Activated T-helper 1 cell treated with anti-CD3 and anti-CD28 coated beads, Interleukin-12 subunit alpha, Interleukin-12 subunit beta, Interleukin-2, Interleukin-4 antibody, amounts not matched to agents 30 ng/mL and 10 ng/mL and 1 ng/mL, durations not matched to agents 14 hours and 24 hours and 36 hours (primary cell): ENCODE measurements at regions not wholly inside any gene's neighbourhood (a gene's known extent, or its start where the extent isn't known, plus 50 kb on each side); places are given as distances from the start of the nearest gene placed in this dataset.

ENCODE experiments used
- DNase-seq: peaks from one replicate; pipeline ENCODE4 v3.0.0; 2021; ENCODE audit warnings: low spot score
- H3K27ac Mint-ChIP-seq: one replicate; pipeline ENCODE4 v1.8.0; 2021; ENCODE audit warnings: mild to moderate bottlenecking, mixed read lengths
- H3K27me3 Mint-ChIP-seq: one replicate; pipeline ENCODE4 v1.8.0; 2022; ENCODE audit warnings: mild to moderate bottlenecking, moderate library complexity, mixed read lengths; ENCODE audit not compliant: insufficient read depth
- H3K36me3 Mint-ChIP-seq: one replicate; pipeline ENCODE4 v1.8.0; 2021; ENCODE audit warnings: low read depth, mixed read lengths
- H3K4me1 Mint-ChIP-seq: one replicate; pipeline ENCODE4 v1.8.0; 2021; ENCODE audit warnings: low read depth, mixed read lengths
- H3K4me3 Mint-ChIP-seq: one replicate; pipeline ENCODE4 v1.8.0; 2021; ENCODE audit warnings: mild to moderate bottlenecking, moderate library complexity, mixed read lengths
- H3K9me3 Mint-ChIP-seq: one replicate; pipeline ENCODE4 v1.8.0; 2021; ENCODE audit warnings: mixed read lengths
- intact Hi-C: fragments of 100-400 bp; cut with micrococcal nuclease; formaldehyde crosslinking; loops from one replicate; pipeline ENCODE4 v1.15.1; 2024

- no peak for DNase-seq
- no peaks in the 10 kb centered on the region for H3K9me3 Mint-ChIP-seq
- no peaks in the 10 kb centered on the region for H3K36me3 Mint-ChIP-seq
- intact Hi-C loops, result no loop called here
- H3K27me3 Mint-ChIP-seq, result no peaks in the 10 kb centered on the region
- no peaks in the 10 kb centered on the region for H3K4me1 Mint-ChIP-seq
- no peak overlapping the region for H3K4me3 Mint-ChIP-seq
- H3K27ac Mint-ChIP-seq, result no peak overlapping the region
These were observed 506.7 kb downstream of the KCTD12 start for GRCh38 chr13:76379341-76380105.

DNA sequence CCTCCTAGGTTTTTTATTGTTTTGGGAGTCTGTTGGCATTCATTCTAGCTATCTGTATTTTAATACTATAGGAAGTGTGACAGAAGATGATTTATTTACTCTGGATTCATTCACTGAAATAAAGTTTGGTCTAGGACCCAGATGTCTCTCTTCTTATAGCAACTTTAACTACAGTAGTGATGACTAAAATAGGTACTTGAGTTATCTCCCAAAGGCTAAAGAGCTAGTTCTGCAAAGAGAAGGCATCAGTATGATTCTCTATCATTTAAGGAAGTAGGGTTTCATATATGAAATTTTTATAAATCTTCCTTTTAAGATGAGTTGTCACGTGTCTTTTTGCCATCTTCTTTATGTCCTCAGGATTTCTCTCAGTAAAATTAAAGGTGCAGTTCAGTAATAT, 507.4 kb downstream of the KCTD12 start:
- H3K9me3 Mint-ChIP-seq, result no peaks in the 10 kb centered on the region
- no peak overlapping the region for H3K27ac Mint-ChIP-seq
- no peaks in the 10 kb centered on the region for H3K27me3 Mint-ChIP-seq
- H3K4me1 Mint-ChIP-seq, result no peaks in the 10 kb centered on the region
- H3K4me3 Mint-ChIP-seq, result no peak overlapping the region
- DNase-seq, result no peak
- no peaks in the 10 kb centered on the region for H3K36me3 Mint-ChIP-seq
- intact Hi-C loops, result no loop called here

DNA sequence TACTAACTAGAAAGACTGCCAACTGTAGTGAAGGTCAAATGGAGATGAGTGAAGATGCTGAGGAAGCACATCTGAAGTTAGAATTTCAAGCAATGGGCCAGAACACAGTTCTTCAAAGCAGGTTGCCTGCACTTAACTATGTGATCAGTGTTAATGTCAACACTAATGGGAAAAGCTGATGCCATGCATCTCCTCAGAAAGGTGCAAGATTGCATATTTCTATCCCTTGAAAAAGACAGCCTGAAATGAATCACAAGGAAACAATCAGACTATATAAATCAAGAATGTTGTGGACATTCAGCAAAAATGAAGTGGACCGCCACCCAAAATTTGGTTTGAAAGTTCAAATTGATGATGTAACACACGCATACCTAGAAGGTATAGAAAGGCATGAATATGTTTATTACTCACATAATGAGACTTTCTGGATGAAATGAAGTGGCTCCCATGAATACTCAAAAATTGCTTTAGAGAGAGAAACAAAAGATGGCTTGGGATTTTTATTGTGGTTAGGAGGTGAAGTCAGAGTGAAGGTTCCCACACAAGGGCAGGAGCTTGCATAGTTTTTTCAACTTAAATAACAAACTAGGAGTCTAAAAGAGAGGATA, 522.4 kb downstream of the KCTD12 start:
- no peak overlapping the region for H3K4me3 Mint-ChIP-seq
- intact Hi-C loops, result no loop called here
- no peak for DNase-seq
- H3K9me3 Mint-ChIP-seq, result no peaks in the 10 kb centered on the region
- no peaks in the 10 kb centered on the region for H3K36me3 Mint-ChIP-seq
- H3K27ac Mint-ChIP-seq, result no peak overlapping the region
- no peaks in the 10 kb centered on the region for H3K4me1 Mint-ChIP-seq
- H3K27me3 Mint-ChIP-seq, result no peaks in the 10 kb centered on the region

DNA sequence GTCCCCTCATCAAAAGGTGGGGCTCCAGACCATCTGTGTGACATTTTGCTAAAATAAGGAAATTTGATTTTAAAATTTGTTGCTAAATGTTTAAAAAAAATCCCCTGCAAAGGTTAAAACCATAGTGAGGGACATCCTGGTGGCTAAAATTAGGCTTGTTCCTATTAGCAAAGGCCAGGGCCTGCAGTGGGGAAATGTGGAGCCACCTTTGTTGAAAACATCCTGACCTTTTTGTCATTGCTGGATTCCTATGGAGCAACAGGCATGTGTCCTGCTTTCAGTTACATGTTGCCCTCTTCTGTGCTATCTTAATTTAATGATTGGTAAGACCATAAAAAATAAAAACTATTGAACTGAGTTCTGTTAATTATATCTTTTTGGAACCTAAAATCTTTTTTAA, 524.3 kb downstream of the KCTD12 start:
- Mint-ChIP-seq H3K27me3 (no peaks in the 10 kb centered on the region), H3K4me3 (no peak overlapping the region), H3K36me3 (no peaks in the 10 kb centered on the region), H3K27ac (no peak overlapping the region), H3K9me3 (no peaks in the 10 kb centered on the region), H3K4me1 (no peaks in the 10 kb centered on the region)
- intact Hi-C loops, result no loop called here
- no peak for DNase-seq

DNA sequence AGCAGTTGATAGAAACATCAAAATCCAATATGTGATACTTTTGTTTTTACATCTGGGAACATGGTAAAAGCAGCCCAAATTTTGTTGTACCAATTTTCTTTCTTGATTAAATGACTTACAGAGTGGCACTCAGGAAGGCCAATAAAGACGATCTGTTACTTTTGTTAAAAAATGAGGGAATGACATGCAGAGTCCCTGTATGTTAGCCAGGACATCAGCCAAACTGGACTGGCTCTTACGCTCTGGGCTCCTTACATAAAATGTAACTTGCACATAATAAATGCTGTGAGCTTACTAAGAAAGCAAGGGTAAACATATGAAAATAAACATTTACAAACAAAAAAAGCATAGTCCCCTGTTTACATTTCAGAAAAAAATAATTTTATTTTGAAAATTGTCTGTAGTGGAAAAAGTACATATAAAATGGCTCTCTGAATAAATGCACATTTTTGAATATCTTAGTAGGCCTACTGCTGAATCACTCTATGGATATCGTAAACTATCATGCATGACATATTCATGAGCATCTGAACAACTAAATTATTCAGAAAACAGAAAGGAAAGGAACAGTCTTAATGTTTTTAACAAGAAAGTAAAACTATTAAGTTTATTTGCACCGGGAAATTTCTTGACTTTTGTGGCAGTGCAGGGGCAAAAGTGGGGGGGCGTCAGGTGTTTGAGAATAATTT, 534.5 kb downstream of the KCTD12 start:
- H3K4me1 Mint-ChIP-seq, result no peaks in the 10 kb centered on the region
- no peak overlapping the region for H3K27ac Mint-ChIP-seq
- no peaks in the 10 kb centered on the region for H3K9me3 Mint-ChIP-seq
- intact Hi-C loops, result no loop called here
- peaks cover 6% of the 10 kb centered on the region for H3K27me3 Mint-ChIP-seq
- no peaks in the 10 kb centered on the region for H3K36me3 Mint-ChIP-seq
- no peak for DNase-seq
- no peak overlapping the region for H3K4me3 Mint-ChIP-seq

DNA sequence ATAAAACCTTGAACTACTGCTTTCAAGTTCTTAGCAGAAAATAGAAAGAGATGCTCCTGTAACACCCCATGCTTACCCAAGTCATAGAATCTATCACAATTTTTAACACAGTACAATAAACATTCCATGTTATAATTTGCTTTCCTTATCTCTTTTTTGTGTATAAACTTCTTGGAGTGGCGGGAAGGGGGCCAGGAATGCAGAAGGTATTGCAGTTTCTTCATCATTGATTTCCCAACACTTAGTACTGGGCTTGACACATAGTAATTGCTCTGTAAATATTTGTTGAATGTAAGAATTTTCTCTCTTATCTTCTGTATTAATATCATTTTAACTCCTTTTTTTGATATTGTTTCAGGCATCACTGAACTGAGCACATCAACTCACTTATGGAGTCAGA, 535.8 kb downstream of the KCTD12 start:
- intact Hi-C loops, result no loop called here
- no peak overlapping the region for H3K27ac Mint-ChIP-seq
- no peaks in the 10 kb centered on the region for H3K9me3 Mint-ChIP-seq
- H3K4me1 Mint-ChIP-seq, result no peaks in the 10 kb centered on the region
- no peaks in the 10 kb centered on the region for H3K36me3 Mint-ChIP-seq
- no peak overlapping the region for H3K4me3 Mint-ChIP-seq
- DNase-seq, result no peak
- H3K27me3 Mint-ChIP-seq, result peaks cover 6% of the 10 kb centered on the region

DNA sequence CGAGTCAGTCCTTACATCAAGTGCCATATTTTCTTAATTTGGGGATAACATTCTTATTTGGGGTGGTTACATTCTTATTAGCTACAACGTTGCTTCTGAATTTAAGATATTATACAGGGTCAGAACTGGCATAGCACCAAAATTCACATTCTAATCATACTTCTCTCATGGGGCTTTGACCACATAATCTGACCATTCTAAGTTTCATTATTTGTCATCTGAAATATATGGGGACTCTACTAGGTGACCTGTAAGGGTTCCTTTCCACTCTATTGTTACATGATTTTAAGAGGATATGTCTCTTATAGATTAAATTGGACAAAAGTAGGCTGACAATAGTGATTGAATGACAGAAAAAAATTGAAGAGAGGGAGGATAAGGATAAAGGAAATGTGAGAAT, 536.5 kb downstream of the KCTD12 start:
- Mint-ChIP-seq H3K9me3 (no peaks in the 10 kb centered on the region), H3K4me3 (no peak overlapping the region), H3K27ac (no peak overlapping the region), H3K27me3 (peaks cover 4% of the 10 kb centered on the region), H3K4me1 (no peaks in the 10 kb centered on the region), H3K36me3 (no peaks in the 10 kb centered on the region)
- intact Hi-C loops, result no loop called here
- no peak for DNase-seq

DNA sequence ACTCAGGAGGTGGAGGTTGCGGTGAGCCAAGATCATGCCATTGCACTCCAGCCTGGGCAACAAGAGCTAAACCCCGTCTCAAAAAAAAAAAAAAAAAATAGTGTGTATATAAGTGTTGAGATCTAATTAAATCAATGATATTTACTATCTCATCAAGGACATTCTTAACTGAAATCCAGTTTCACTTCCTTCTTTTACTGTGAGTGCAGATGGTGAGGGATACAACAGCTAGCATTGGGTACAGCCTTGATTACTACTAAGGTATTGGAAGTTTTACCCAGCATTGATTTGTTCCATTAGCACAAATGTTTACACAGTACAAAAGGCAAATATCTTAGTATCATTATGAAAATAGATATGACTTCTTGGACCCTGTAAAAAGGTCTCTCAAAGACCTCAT, 546.6 kb downstream of the KCTD12 start:
- no peaks in the 10 kb centered on the region for H3K9me3 Mint-ChIP-seq
- no peak for DNase-seq
- no peak overlapping the region for H3K27ac Mint-ChIP-seq
- no peak overlapping the region for H3K4me3 Mint-ChIP-seq
- no peaks in the 10 kb centered on the region for H3K36me3 Mint-ChIP-seq
- H3K27me3 Mint-ChIP-seq, result no peaks in the 10 kb centered on the region
- H3K4me1 Mint-ChIP-seq, result no peaks in the 10 kb centered on the region
- intact Hi-C loops, result no loop called here

- no peaks in the 10 kb centered on the region for H3K36me3 Mint-ChIP-seq
- intact Hi-C loops, result no loop called here
- H3K27ac Mint-ChIP-seq, result no peak overlapping the region
- H3K9me3 Mint-ChIP-seq, result no peaks in the 10 kb centered on the region
- H3K4me3 Mint-ChIP-seq, result no peak overlapping the region
- no peak for DNase-seq
- no peaks in the 10 kb centered on the region for H3K27me3 Mint-ChIP-seq
- no peaks in the 10 kb centered on the region for H3K4me1 Mint-ChIP-seq
These were observed 548.2 kb downstream of the KCTD12 start for GRCh38 chr13:76338003-76338402.

GRCh38 chr13:76336889-76337844, 549.0 kb downstream of the KCTD12 start:
- DNase-seq, result no peak
- Mint-ChIP-seq H3K27ac (no peak overlapping the region), H3K9me3 (no peaks in the 10 kb centered on the region), H3K36me3 (no peaks in the 10 kb centered on the region), H3K4me3 (no peak overlapping the region), H3K27me3 (no peaks in the 10 kb centered on the region), H3K4me1 (no peaks in the 10 kb centered on the region)
- intact Hi-C loops, result no loop called here

GRCh38 chr13:76335463-76335862, 550.7 kb downstream of the KCTD12 start:
- Mint-ChIP-seq H3K36me3 (no peaks in the 10 kb centered on the region), H3K27ac (no peak overlapping the region), H3K4me3 (no peak overlapping the region), H3K27me3 (no peaks in the 10 kb centered on the region), H3K4me1 (no peaks in the 10 kb centered on the region), H3K9me3 (no peaks in the 10 kb centered on the region)
- intact Hi-C loops, result no loop called here
- DNase-seq, result no peak

DNA sequence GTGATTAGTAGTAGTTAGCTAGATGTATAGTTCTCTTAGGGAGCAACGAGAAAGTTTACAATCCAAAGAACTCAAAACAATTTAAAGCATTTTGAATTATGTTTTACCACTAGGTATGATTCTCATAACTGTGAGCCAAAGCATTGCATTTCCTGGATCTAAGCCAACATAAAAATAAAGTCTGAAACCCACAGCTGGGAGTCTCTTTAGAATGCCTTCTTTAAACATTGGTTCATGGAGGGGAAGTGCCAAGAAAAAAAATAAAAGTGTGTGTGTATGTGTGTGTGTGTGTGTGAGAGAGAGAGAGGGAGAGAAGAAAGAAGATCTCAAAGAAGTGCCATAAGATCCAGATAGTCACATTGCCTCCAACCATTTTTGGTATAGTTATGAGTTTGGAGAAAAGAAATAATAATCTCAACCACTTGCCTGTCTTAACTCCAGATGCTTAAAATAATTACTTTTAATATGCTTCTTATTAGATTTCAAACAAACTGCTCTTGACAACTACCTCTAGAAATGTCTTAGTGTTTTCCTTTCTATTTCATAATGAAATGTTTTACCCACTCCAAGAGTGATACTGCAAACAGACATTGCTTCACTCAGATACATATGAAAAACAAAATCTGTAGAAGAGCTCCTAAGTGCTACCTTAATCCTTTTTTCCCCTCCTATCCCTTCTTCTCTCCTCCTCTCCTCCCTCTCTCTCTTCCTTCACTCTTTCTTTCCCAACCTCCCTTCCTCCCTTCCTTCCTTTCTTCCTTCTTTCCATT, 554.1 kb downstream of the KCTD12 start:
- intact Hi-C loops, result no loop called here
- Mint-ChIP-seq H3K9me3 (no peaks in the 10 kb centered on the region), H3K27me3 (no peaks in the 10 kb centered on the region), H3K36me3 (no peaks in the 10 kb centered on the region), H3K4me1 (no peaks in the 10 kb centered on the region), H3K4me3 (no peak overlapping the region), H3K27ac (no peak overlapping the region)
- no peak for DNase-seq
